ENCODE measurements at regions not wholly inside any gene's neighbourhood (a gene's known extent, or its start where the extent isn't known, plus 50 kb on each side); places are given as distances from the start of the nearest gene placed in this dataset.

GRCh38 chrX:57817302-57817701 lies 93.0 kb downstream of the ZXDA start:
- intact Hi-C loops (cut with DNase I): loop anchor here in 1 of 2 donors (5.0 kb wide), 2 partner anchors 105 to 215 kb away; no protein-coding TSS in a partner anchor
- WGBS, 3 donors: 15 to 23% (median 19%) methylated on average over 2 of the region's 2 CpGs
- TF ChIP-seq, protein P1, sequence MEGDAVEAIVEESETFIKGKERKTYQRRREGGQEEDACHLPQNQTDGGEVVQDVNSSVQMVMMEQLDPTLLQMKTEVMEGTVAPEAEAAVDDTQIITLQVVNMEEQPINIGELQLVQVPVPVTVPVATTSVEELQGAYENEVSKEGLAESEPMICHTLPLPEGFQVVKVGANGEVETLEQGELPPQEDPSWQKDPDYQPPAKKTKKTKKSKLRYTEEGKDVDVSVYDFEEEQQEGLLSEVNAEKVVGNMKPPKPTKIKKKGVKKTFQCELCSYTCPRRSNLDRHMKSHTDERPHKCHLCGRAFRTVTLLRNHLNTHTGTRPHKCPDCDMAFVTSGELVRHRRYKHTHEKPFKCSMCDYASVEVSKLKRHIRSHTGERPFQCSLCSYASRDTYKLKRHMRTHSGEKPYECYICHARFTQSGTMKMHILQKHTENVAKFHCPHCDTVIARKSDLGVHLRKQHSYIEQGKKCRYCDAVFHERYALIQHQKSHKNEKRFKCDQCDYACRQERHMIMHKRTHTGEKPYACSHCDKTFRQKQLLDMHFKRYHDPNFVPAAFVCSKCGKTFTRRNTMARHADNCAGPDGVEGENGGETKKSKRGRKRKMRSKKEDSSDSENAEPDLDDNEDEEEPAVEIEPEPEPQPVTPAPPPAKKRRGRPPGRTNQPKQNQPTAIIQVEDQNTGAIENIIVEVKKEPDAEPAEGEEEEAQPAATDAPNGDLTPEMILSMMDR (IDR thresholded peaks at IDR 0.05): peak; percentile 40

GRCh38 chrX:57772637-57773036 lies 92.6 kb upstream of the NLRP2B start:
- 73 to 92% (median 83%) methylated on average over 4 of the region's 4 CpGs for WGBS, 3 donors
- intact Hi-C loops (cut with DNase I): no loop called here
- H3K9me3 ChIP-seq: peaks cover 6% of the 10 kb centered on the region

More at GRCh38 chrX:57817302-57817701, 93.0 kb downstream of the ZXDA start:
- Histone ChIP-seq H3K27ac (no peak overlapping the region), H3K4me1 (no peaks in the 10 kb centered on the region), H3K27me3 (ENCODE audit: insufficient read depth in 3 of 3, low read length in 2 of 3) (peaks cover 0 to 29% (median 0%) of the 10 kb centered on the region in 3 donors), H3K36me3 (ENCODE audit: insufficient read depth in 1 of 2, low read depth in 1 of 2) (no peaks in the 10 kb centered on the region), H3K4me3 (no peak overlapping the region), H3K9me3 (peaks cover under 1% of the 10 kb centered on the region)
- DNase-seq: no peak
- no peak for ATAC-seq

DNA sequence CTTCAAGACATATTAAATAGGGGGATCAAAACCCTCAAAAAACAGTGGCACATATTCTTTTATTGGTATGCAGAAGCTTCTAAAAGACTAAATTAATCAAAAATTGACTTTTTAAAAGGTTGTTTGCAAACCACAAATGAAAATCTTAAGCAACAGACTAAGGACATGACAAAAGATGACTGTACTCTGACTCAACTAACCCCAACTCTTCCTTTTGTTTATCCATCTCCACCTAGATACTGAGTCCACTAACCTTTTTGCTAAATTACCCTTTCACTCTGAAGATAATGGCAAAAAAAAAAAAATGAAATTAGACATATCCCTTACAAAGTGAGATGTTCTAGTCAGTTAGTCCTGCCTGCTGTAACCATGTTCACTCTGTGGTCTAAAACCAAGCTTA lies 91.6 kb upstream of the NLRP2B start:
- DNase-seq (no peak), ATAC-seq (no peak)
- H3K4me3 ChIP-seq: no peak overlapping the region
- no peak overlapping the region for H3K27ac ChIP-seq
- H3K27me3 ChIP-seq (ENCODE audit: insufficient read depth in 3 of 3, low read length in 2 of 3): peaks cover 0 to 3% (median 0%) of the 10 kb centered on the region in 3 donors
- TF ChIP-seq, protein P1 (IDR thresholded peaks at IDR 0.05): no peak
- H3K36me3 ChIP-seq (ENCODE audit: insufficient read depth in 1 of 2, low read depth in 1 of 2): no peaks in the 10 kb centered on the region
- H3K9me3 ChIP-seq: peaks cover 6% of the 10 kb centered on the region
- no peaks in the 10 kb centered on the region for H3K4me1 ChIP-seq
- intact Hi-C loops (cut with DNase I): no loop called here

More at GRCh38 chrX:57772637-57773036, 92.6 kb upstream of the NLRP2B start:
- Histone ChIP-seq H3K27ac (no peak overlapping the region), H3K27me3 (ENCODE audit: insufficient read depth in 3 of 3, low read length in 2 of 3) (peaks cover 0 to 3% (median 0%) of the 10 kb centered on the region in 3 donors), H3K4me1 (no peaks in the 10 kb centered on the region), H3K4me3 (no peak overlapping the region), H3K36me3 (ENCODE audit: insufficient read depth in 1 of 2, low read depth in 1 of 2) (no peaks in the 10 kb centered on the region)
- DNase-seq (no peak), ATAC-seq (no peak)
- TF ChIP-seq, protein P1 (IDR thresholded peaks at IDR 0.05): no peak

DNA sequence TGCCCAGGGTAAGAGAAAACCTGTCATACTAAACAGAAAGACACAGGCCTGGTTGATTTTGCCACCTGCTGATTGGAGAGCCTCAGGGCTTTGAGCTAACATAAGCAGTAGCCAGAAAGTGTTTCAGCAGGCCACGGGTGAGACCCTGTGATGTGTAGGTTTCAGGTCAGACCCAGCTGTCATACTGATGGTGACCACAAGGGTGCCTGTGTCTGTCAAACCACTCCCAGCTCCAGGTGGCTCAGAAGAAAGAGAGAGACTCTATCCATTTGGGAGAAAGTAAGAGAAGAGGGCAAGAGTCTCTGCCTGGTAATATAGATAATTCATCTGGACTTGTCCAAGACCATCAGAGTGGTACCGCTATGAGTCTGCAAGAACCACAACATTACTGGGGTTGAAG lies 72.8 kb upstream of the NLRP2B start:
- intact Hi-C loops (cut with DNase I): no loop called here
- Histone ChIP-seq H3K4me1 (no peaks in the 10 kb centered on the region), H3K27ac (no peak overlapping the region), H3K36me3 (ENCODE audit: insufficient read depth in 1 of 2, low read depth in 1 of 2) (no peaks in the 10 kb centered on the region), H3K27me3 (ENCODE audit: insufficient read depth in 3 of 3, low read length in 2 of 3) (no peaks in the 10 kb centered on the region), H3K4me3 (no peak overlapping the region), H3K9me3 (peaks cover 39% of the 10 kb centered on the region)
- TF ChIP-seq, protein P1 (IDR thresholded peaks at IDR 0.05): no peak
- no peak for ATAC-seq
- no peak for DNase-seq
- 64 to 74% (median 71%) methylated on average over 2 of the region's 2 CpGs for WGBS, 3 donors

- H3K4me1 ChIP-seq: no peaks in the 10 kb centered on the region
- no peak overlapping the region for H3K27ac ChIP-seq
- intact Hi-C loops (cut with DNase I): no loop called here
- ATAC-seq (no peak), DNase-seq (no peak)
- no peaks in the 10 kb centered on the region for H3K9me3 ChIP-seq
- no peak overlapping the region for H3K4me3 ChIP-seq
- TF ChIP-seq, protein P1 (IDR thresholded peaks at IDR 0.05): no peak
- H3K27me3 ChIP-seq (ENCODE audit: insufficient read depth in 3 of 3, low read length in 2 of 3): peaks cover 0 to 13% (median 0%) of the 10 kb centered on the region in 3 donors
- H3K36me3 ChIP-seq (ENCODE audit: insufficient read depth in 1 of 2, low read depth in 1 of 2): no peaks in the 10 kb centered on the region
- WGBS, 3 donors: 55 to 70% (median 69%) methylated on average over 2 of the region's 2 CpGs
Observed at GRCh38 chrX:57741107-57741506, 61.0 kb upstream of the NLRP2B start.

All from psoas muscle (tissue), 7 donors.